Gastrocnemius medialis (tissue), 4 donors: ENCODE measurements at regions not wholly inside any gene's neighbourhood (a gene's known extent, or its start where the extent isn't known, plus 50 kb on each side); places are given as distances from the start of the nearest gene placed in this dataset.

Source experiments
- ATAC-seq, 2 donors: fragments of 150-250 bp; one replicate each; pipeline ENCODE4 v1.9.1; 2016
- DNase-seq, 2 donors: peaks; one replicate each; pipeline ENCODE4 v3.0.0-alpha.2; 2019
- H3K27ac ChIP-seq, 4 donors: fragments of 200-600 bp; sonication (generic); 1 replicate in 1 of 4; 2 replicates in 3 of 4; pipeline ENCODE4 v1.5.1; 2016 to 2018; ENCODE audit warnings: mild to moderate bottlenecking in 2 of 4, moderate library complexity in 1 of 4
- H3K27me3 ChIP-seq, 3 donors: fragments of 200-600 bp; sonication (generic) in 2 of 3; 1 replicate in 1 of 3; 2 replicates in 2 of 3; pipeline versions ENCODE4 v1.5.1 to v1.6.0; 2016 to 2019; ENCODE audit warnings: mild to moderate bottlenecking in 1 of 3, moderate library complexity in 1 of 3
- H3K36me3 ChIP-seq, 2 donors: fragments of 200-600 bp; sonication (generic) in 1 of 2; one replicate each; pipeline ENCODE4 v1.5.1; 2017 to 2018
- H3K4me1 ChIP-seq, 2 donors: fragments of 200-600 bp; sonication (generic) in 1 of 2; one replicate each; pipeline ENCODE4 v1.5.1; 2016 to 2017; ENCODE audit warnings: mild to moderate bottlenecking in 2 of 2
- H3K4me3 ChIP-seq, 4 donors: fragments of 200-600 bp; sonication (generic) in 3 of 4; 1 replicate in 1 of 4; 2 replicates in 3 of 4; pipeline ENCODE4 v1.5.1; 2016 to 2019; ENCODE audit warnings: mild to moderate bottlenecking in 2 of 4
- H3K9me3 ChIP-seq, 3 donors: fragments of 200-600 bp; sonication (generic) in 2 of 3; 1 replicate in 1 of 3; 2 replicates in 2 of 3; pipeline ENCODE4 v1.5.1; 2016 to 2019
- CTCF ChIP-seq, 5 experiments: fragments of 450-650 bp in 3 of 5; fragments of 200-600 bp in 2 of 5; sonication (generic) in 2 of 5; IDR thresholded peaks in 4 of 5; conservative IDR thresholded peaks in 1 of 5; 1 replicate in 4 of 5; 2 replicates in 1 of 5; pipeline ENCODE4 v1.5.1; 2016 to 2019; ENCODE audit warnings: antibody characterized with exemption in 5 of 5, mild to moderate bottlenecking in 3 of 5, moderate library complexity in 3 of 5
- POLR2A ChIP-seq, 2 donors: fragments of 450-650 bp; IDR thresholded peaks; one replicate each; pipeline ENCODE4 v1.6.1; 2017; ENCODE audit warnings: antibody characterized with exemption in 2 of 2, mild to moderate bottlenecking in 2 of 2, moderate library complexity in 2 of 2
- in situ Hi-C, 4 donors: fragments of 200-750 bp; cut with MboI; loops; one replicate each; pipeline versions ENCODE4 v1.15.0 to v1.8.0; 2017; ENCODE audit warnings: low sequenced_read_pairs in 4 of 4
- intact Hi-C: fragments of 100-400 bp; cut with DNase I; formaldehyde crosslinking; loops from one replicate; pipeline ENCODE4 v1.15.1; 2023; ENCODE audit warnings: low total_unique reads

DNA sequence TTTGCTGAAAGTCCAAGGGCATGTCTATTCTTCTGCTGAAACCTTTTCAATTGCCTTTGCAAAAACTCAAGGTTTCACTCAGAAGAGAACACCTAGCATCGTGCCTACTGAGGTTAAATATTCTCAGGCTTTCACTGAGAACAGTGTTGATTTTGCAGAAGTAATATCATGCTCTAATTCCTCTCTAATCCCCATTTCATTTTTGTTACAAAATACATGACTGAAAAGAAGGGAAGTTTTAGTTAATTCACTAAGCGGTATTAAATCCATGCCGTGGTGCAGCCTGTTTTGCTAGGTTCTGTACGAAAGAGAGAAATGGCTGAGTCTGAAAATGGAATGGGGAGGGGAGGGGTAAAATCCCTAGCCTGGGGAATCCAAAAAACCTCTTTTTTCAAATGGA lies 163.2 kb upstream of the CAMK1G start:
- H3K36me3 ChIP-seq: no peaks in the 10 kb centered on the region
- H3K4me1 ChIP-seq: no peaks in the 10 kb centered on the region
- TF ChIP-seq POLR2A (IDR thresholded peaks at IDR 0.05): no peak
- no peak for TF ChIP-seq CTCF (IDR thresholded peaks at IDR 0.05 in 4 of 5, conservative IDR thresholded peaks at IDR 0.05 in 1 of 5)
- no peaks in the 10 kb centered on the region for H3K27me3 ChIP-seq
- no peak overlapping the region for H3K27ac ChIP-seq
- in situ Hi-C loops: no loop called here
- intact Hi-C loops: no loop called here
- no peak for ATAC-seq
- H3K4me3 ChIP-seq: no peak overlapping the region
- no peaks in the 10 kb centered on the region for H3K9me3 ChIP-seq
- DNase-seq: no peak

DNA sequence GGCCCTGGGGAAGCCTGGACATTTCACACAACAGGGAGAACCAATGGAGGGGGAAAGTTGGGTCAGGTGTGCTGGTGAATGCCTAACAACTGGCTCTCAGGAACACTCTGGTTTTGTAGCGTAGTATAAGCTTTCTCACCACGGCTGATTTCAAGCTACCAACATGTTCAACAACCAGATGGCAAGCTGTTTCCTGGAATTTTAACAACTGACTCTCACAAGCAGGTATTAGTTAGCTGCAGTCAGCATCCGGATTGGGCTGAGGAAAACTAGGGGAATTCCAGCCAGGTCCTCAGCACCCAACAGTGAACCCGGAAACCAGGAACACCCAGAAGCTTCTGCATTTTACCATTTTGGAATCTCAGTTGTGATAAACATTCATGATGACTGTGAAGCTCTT lies 162.3 kb upstream of the CAMK1G start:
- in situ Hi-C loops: no loop called here
- Histone ChIP-seq H3K27me3 (no peaks in the 10 kb centered on the region), H3K36me3 (no peaks in the 10 kb centered on the region), H3K4me3 (no peak overlapping the region), H3K27ac (no peak overlapping the region), H3K9me3 (no peaks in the 10 kb centered on the region), H3K4me1 (no peaks in the 10 kb centered on the region)
- intact Hi-C loops: no loop called here
- TF ChIP-seq CTCF (IDR thresholded peaks at IDR 0.05 in 4 of 5, conservative IDR thresholded peaks at IDR 0.05 in 1 of 5) (no peak), POLR2A (IDR thresholded peaks at IDR 0.05) (no peak)
- no peak for DNase-seq
- ATAC-seq: no peak

- H3K9me3 ChIP-seq: no peaks in the 10 kb centered on the region
- ATAC-seq (peak; percentile 60 to 69), DNase-seq (no peak)
- in situ Hi-C loops: no loop called here
- peak overlapping the region in 1 of 4 donors; percentile 26 for H3K27ac ChIP-seq
- H3K27me3 ChIP-seq: no peaks in the 10 kb centered on the region
- no peaks in the 10 kb centered on the region for H3K4me1 ChIP-seq
- H3K36me3 ChIP-seq: no peaks in the 10 kb centered on the region
- TF ChIP-seq POLR2A (IDR thresholded peaks at IDR 0.05) (no peak), CTCF (IDR thresholded peaks at IDR 0.05 in 4 of 5, conservative IDR thresholded peaks at IDR 0.05 in 1 of 5) (no peak)
- H3K4me3 ChIP-seq: no peak overlapping the region
- intact Hi-C loops: no loop called here
Observed at GRCh38 chr1:209421978-209422680, 161.4 kb upstream of the CAMK1G start.

- in situ Hi-C loops: no loop called here
Observed at GRCh38 chr1:209425959-209426358, 157.6 kb upstream of the CAMK1G start.

More at GRCh38 chr1:209425959-209426358, 157.6 kb upstream of the CAMK1G start:
- Histone ChIP-seq H3K4me3 (no peak overlapping the region), H3K36me3 (no peaks in the 10 kb centered on the region), H3K27ac (no peak overlapping the region), H3K27me3 (no peaks in the 10 kb centered on the region), H3K4me1 (no peaks in the 10 kb centered on the region), H3K9me3 (no peaks in the 10 kb centered on the region)
- no peak for TF ChIP-seq CTCF (IDR thresholded peaks at IDR 0.05 in 4 of 5, conservative IDR thresholded peaks at IDR 0.05 in 1 of 5)
- ATAC-seq (no peak), DNase-seq (no peak)
- intact Hi-C loops: no loop called here
